ENCODE measurements at regions not wholly inside any gene's neighbourhood (a gene's known extent, or its start where the extent isn't known, plus 50 kb on each side); places are given as distances from the start of the nearest gene placed in this dataset.

GRCh38 chr14:49480979-49481498 lies 105.1 kb downstream of the RPS29 start:
- Histone ChIP-seq H2BK12ac (ENCODE audit: low read length) (no peak overlapping the region), H2AFZ (ENCODE audit: insufficient read depth, low read length, poor library complexity) (no peak overlapping the region), H3K27me3 (ENCODE audit: insufficient read depth, low read length) (no peaks in the 10 kb centered on the region), H3K79me2 (ENCODE audit: control insufficient read depth, insufficient read depth, low read length, poor library complexity) (no peaks in the 10 kb centered on the region), H3K36me3 (ENCODE audit: control insufficient read depth in 1 of 2, insufficient read depth in 2 of 2, low read length in 2 of 2) (no peaks in the 10 kb centered on the region), H3K23ac (ENCODE audit: low read length) (no peak overlapping the region), H4K12ac (ENCODE audit: low read depth, low read length) (no peak overlapping the region), H3K4me1 (ENCODE audit: control insufficient read depth in 1 of 2, insufficient read depth in 2 of 2, low read length in 2 of 2) (peaks cover 0 to 3% of the 10 kb centered on the region in 2 experiments), H3K9ac (ENCODE audit: low read length) (no peak overlapping the region), H3K4ac (ENCODE audit: low read depth, low read length) (no peak overlapping the region), H3K18ac (ENCODE audit: low read length) (no peak overlapping the region), H3K27ac (ENCODE audit: low read depth, low read length) (no peak overlapping the region), H2AK5ac (ENCODE audit: low read length) (no peak overlapping the region), H3K14ac (ENCODE audit: low read length) (no peak overlapping the region), H4K91ac (ENCODE audit: low read depth, low read length) (no peak overlapping the region), H4K8ac (ENCODE audit: low read depth, low read length) (no peak overlapping the region), H3K4me2 (ENCODE audit: low read length) (no peak overlapping the region), H2BK120ac (ENCODE audit: insufficient read depth, low read length, poor library complexity) (no peak overlapping the region), H3K79me1 (ENCODE audit: low read length) (no peaks in the 10 kb centered on the region), H3K9me3 (ENCODE audit: insufficient read depth, low read depth, low read length) (no peaks in the 10 kb centered on the region), H2BK5ac (ENCODE audit: low read depth, low read length, poor library complexity) (no peak overlapping the region), H3K4me3 (ENCODE audit: low read depth, low read length) (no peak overlapping the region)
- DNase-seq = no peak

- Histone ChIP-seq H2AFZ (ENCODE audit: insufficient read depth, low read length, poor library complexity) (no peak overlapping the region), H4K91ac (ENCODE audit: low read depth, low read length) (no peak overlapping the region), H3K18ac (ENCODE audit: low read length) (no peak overlapping the region), H3K4me3 (ENCODE audit: low read depth, low read length) (no peak overlapping the region), H2BK120ac (ENCODE audit: insufficient read depth, low read length, poor library complexity) (no peak overlapping the region), H3K4me2 (ENCODE audit: low read length) (no peak overlapping the region), H3K4ac (ENCODE audit: low read depth, low read length) (no peak overlapping the region), H3K36me3 (ENCODE audit: control insufficient read depth in 1 of 2, insufficient read depth in 2 of 2, low read length in 2 of 2) (no peaks in the 10 kb centered on the region), H2BK12ac (ENCODE audit: low read length) (no peak overlapping the region), H3K27ac (ENCODE audit: low read depth, low read length) (no peak overlapping the region), H3K23ac (ENCODE audit: low read length) (no peak overlapping the region), H3K9me3 (ENCODE audit: insufficient read depth, low read depth, low read length) (no peaks in the 10 kb centered on the region), H3K4me1 (ENCODE audit: control insufficient read depth in 1 of 2, insufficient read depth in 2 of 2, low read length in 2 of 2) (peaks cover 0 to 3% of the 10 kb centered on the region in 2 experiments), H3K79me2 (ENCODE audit: control insufficient read depth, insufficient read depth, low read length, poor library complexity) (no peaks in the 10 kb centered on the region), H3K9ac (ENCODE audit: low read length) (no peak overlapping the region), H3K14ac (ENCODE audit: low read length) (no peak overlapping the region), H4K12ac (ENCODE audit: low read depth, low read length) (no peak overlapping the region), H3K27me3 (ENCODE audit: insufficient read depth, low read length) (no peaks in the 10 kb centered on the region), H4K8ac (ENCODE audit: low read depth, low read length) (no peak overlapping the region), H3K79me1 (ENCODE audit: low read length) (no peaks in the 10 kb centered on the region), H2AK5ac (ENCODE audit: low read length) (no peak overlapping the region), H2BK5ac (ENCODE audit: low read depth, low read length, poor library complexity) (no peak overlapping the region)
- no CpG with 5 or more reads among the region's 3 CpGs for WGBS (ENCODE audit: extremely low coverage, insufficient coverage, insufficient read length)
- no peak for DNase-seq
Measured at GRCh38 chr14:49480053-49480760, 106.0 kb downstream of the RPS29 start.

- Histone ChIP-seq H3K4ac (ENCODE audit: low read depth, low read length) (no peak overlapping the region), H2BK5ac (ENCODE audit: low read depth, low read length, poor library complexity) (no peak overlapping the region), H3K36me3 (ENCODE audit: control insufficient read depth in 1 of 2, insufficient read depth in 2 of 2, low read length in 2 of 2) (no peaks in the 10 kb centered on the region), H3K27ac (ENCODE audit: low read depth, low read length) (no peak overlapping the region), H3K4me2 (ENCODE audit: low read length) (no peak overlapping the region), H3K18ac (ENCODE audit: low read length) (no peak overlapping the region), H3K14ac (ENCODE audit: low read length) (no peak overlapping the region), H3K4me1 (ENCODE audit: control insufficient read depth in 1 of 2, insufficient read depth in 2 of 2, low read length in 2 of 2) (peaks cover 0 to 3% of the 10 kb centered on the region in 2 experiments), H4K12ac (ENCODE audit: low read depth, low read length) (no peak overlapping the region), H3K9ac (ENCODE audit: low read length) (no peak overlapping the region), H3K9me3 (ENCODE audit: insufficient read depth, low read depth, low read length) (no peaks in the 10 kb centered on the region), H3K79me2 (ENCODE audit: control insufficient read depth, insufficient read depth, low read length, poor library complexity) (no peaks in the 10 kb centered on the region), H2BK120ac (ENCODE audit: insufficient read depth, low read length, poor library complexity) (no peak overlapping the region), H4K8ac (ENCODE audit: low read depth, low read length) (no peak overlapping the region), H2AFZ (ENCODE audit: insufficient read depth, low read length, poor library complexity) (no peak overlapping the region), H4K91ac (ENCODE audit: low read depth, low read length) (no peak overlapping the region), H2AK5ac (ENCODE audit: low read length) (no peak overlapping the region), H3K23ac (ENCODE audit: low read length) (no peak overlapping the region), H2BK12ac (ENCODE audit: low read length) (no peak overlapping the region), H3K27me3 (ENCODE audit: insufficient read depth, low read length) (no peaks in the 10 kb centered on the region), H3K4me3 (ENCODE audit: low read depth, low read length) (no peak overlapping the region), H3K79me1 (ENCODE audit: low read length) (no peaks in the 10 kb centered on the region)
- no CpG with 5 or more reads among the region's 5 CpGs for WGBS (ENCODE audit: extremely low coverage, insufficient coverage, insufficient read length)
- no peak for DNase-seq
Measured at GRCh38 chr14:49479432-49479831, 106.7 kb downstream of the RPS29 start.

GRCh38 chr14:49478784-49479183 lies 107.4 kb downstream of the RPS29 start:
- DNase-seq = no peak
- H3K27ac ChIP-seq (ENCODE audit: low read depth, low read length) = no peak overlapping the region
- no peaks in the 10 kb centered on the region for H3K79me1 ChIP-seq (ENCODE audit: low read length)
- no peak overlapping the region for H4K8ac ChIP-seq (ENCODE audit: low read depth, low read length)
- no peaks in the 10 kb centered on the region for H3K27me3 ChIP-seq (ENCODE audit: insufficient read depth, low read length)
- no peak overlapping the region for H3K9ac ChIP-seq (ENCODE audit: low read length)
- no peak overlapping the region for H2BK12ac ChIP-seq (ENCODE audit: low read length)
- no peak overlapping the region for H2BK5ac ChIP-seq (ENCODE audit: low read depth, low read length, poor library complexity)
- H3K79me2 ChIP-seq (ENCODE audit: control insufficient read depth, insufficient read depth, low read length, poor library complexity) = no peaks in the 10 kb centered on the region
- peaks cover 0 to 5% of the 10 kb centered on the region in 2 experiments for H3K4me1 ChIP-seq (ENCODE audit: control insufficient read depth in 1 of 2, insufficient read depth in 2 of 2, low read length in 2 of 2)
- no peak overlapping the region for H3K4ac ChIP-seq (ENCODE audit: low read depth, low read length)
- H2AFZ ChIP-seq (ENCODE audit: insufficient read depth, low read length, poor library complexity) = no peak overlapping the region
- no peak overlapping the region for H2BK120ac ChIP-seq (ENCODE audit: insufficient read depth, low read length, poor library complexity)
- H3K36me3 ChIP-seq (ENCODE audit: control insufficient read depth in 1 of 2, insufficient read depth in 2 of 2, low read length in 2 of 2) = no peaks in the 10 kb centered on the region
- no peak overlapping the region for H3K18ac ChIP-seq (ENCODE audit: low read length)
- no peaks in the 10 kb centered on the region for H3K9me3 ChIP-seq (ENCODE audit: insufficient read depth, low read depth, low read length)
- no peak overlapping the region for H4K12ac ChIP-seq (ENCODE audit: low read depth, low read length)
- no peak overlapping the region for H3K4me3 ChIP-seq (ENCODE audit: low read depth, low read length)
- no peak overlapping the region for H3K4me2 ChIP-seq (ENCODE audit: low read length)
- no peak overlapping the region for H3K23ac ChIP-seq (ENCODE audit: low read length)
- H4K91ac ChIP-seq (ENCODE audit: low read depth, low read length) = no peak overlapping the region
- H3K14ac ChIP-seq (ENCODE audit: low read length) = no peak overlapping the region
- H2AK5ac ChIP-seq (ENCODE audit: low read length) = no peak overlapping the region
- WGBS (ENCODE audit: extremely low coverage, insufficient coverage, insufficient read length) = no CpG with 5 or more reads among the region's 3 CpGs
